ENCODE measurements at regions not wholly inside any gene's neighbourhood (a gene's known extent, or its start where the extent isn't known, plus 50 kb on each side); places are given as distances from the start of the nearest gene placed in this dataset.

DNA sequence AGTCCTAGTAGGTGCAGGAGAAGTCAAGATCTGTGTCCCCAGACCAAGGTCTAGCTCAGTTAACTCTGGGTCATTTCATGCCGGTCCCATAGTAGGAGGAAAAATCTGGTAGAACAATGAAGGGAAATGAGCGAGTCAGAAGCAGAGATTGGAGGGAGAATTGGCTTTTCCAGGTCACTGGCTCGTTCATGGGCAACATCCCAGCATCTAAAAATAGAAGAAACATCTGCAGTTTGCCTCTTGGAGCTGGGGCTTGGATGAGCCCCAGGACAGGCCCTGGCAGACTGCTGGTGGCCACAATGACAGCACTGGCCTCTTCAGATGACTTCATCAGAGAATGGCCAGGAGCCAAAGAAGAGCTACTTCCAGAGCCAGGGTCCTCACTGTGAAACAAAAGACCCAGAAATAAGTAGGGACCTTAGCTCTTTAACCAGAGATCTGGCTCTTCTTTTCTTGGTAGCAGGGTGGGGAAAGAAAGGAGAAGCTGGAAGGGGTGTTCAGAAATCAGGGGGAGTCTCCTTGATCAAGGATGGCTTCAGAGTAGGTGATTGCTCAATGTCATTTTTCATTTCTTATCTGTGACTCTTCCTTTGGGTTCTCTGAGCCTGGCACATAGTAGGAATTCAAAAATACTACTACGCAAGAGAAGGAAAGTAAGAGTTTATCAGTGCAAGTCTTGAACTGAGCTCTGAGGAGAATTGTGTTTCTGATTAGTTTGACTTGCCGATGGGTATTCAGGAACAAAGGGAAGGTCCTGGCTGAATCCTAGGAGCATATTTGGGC, 102.6 kb downstream of the TMPRSS5 start:
- no peak for TF ChIP-seq EZH2 (IDR thresholded peaks at IDR 0.05; ENCODE audit: low read length)
- TF ChIP-seq CTCF (optimal IDR thresholded peaks at IDR 0.05 in 1 of 3, IDR thresholded peaks at IDR 0.05 in 1 of 3, conservative IDR thresholded peaks at IDR 0.05 in 1 of 3; ENCODE audit: extremely low read depth in 1 of 3, insufficient read depth in 2 of 3, low read length in 3 of 3), result no peak
